ENCODE measurements at regions not wholly inside any gene's neighbourhood (a gene's known extent, or its start where the extent isn't known, plus 50 kb on each side); places are given as distances from the start of the nearest gene placed in this dataset.
"Not testable (repeated sequence)": the region's sequence is repeated elsewhere in the genome, so short reads cannot be mapped to it uniquely, and the experiment has no call there.

- ATAC-seq (ENCODE audit: low FRiP score in 2 of 2) (no peak), DNase-seq (no peak)
- no peaks in the 10 kb centered on the region for H3K27me3 ChIP-seq
- TF ChIP-seq POLR2A (IDR thresholded peaks at IDR 0.05), result no peak
- no peak for TF ChIP-seq CTCF (IDR thresholded peaks at IDR 0.05)
- TF ChIP-seq POLR2AphosphoS5 (IDR thresholded peaks at IDR 0.05), result no peak
- TF ChIP-seq EP300 (IDR thresholded peaks at IDR 0.05), result no peak
- no peaks in the 10 kb centered on the region for H3K36me3 ChIP-seq
- H3K9me3 ChIP-seq, result no peaks in the 10 kb centered on the region
- WGBS, 2 donors, result 59% methylated on average over 4 of the region's 4 CpGs
- H3K4me3 ChIP-seq, result no peak overlapping the region
- H3K27ac ChIP-seq, result no peak overlapping the region
- no peaks in the 10 kb centered on the region for H3K4me1 ChIP-seq
These were observed 260.6 kb downstream of the TUBA3C start for GRCh38 chr13:18921063-18921462.

GRCh38 chr13:18905096-18905495 lies 276.5 kb downstream of the TUBA3C start:
- H3K27ac ChIP-seq; H3K4me3 ChIP-seq; H3K4me1 ChIP-seq; ATAC-seq (ENCODE audit: low FRiP score in 2 of 2); H3K36me3 ChIP-seq; H3K9me3 ChIP-seq; H3K27me3 ChIP-seq: not testable (repeated sequence)
- WGBS, 2 donors, result 73 to 76% methylated on average over 9 to 12 of the region's 12 CpGs
- peak in 1 of 2 donors; percentile 37 for DNase-seq

GRCh38 chr13:18895411-18895810 lies 286.2 kb downstream of the TUBA3C start:
- WGBS, 2 donors, result 85 to 87% methylated on average over 8 to 13 of the region's 13 CpGs
- not testable (repeated sequence) for H3K9me3 ChIP-seq; H3K27me3 ChIP-seq; ATAC-seq (ENCODE audit: low FRiP score in 2 of 2); H3K36me3 ChIP-seq; H3K4me1 ChIP-seq; H3K27ac ChIP-seq; H3K4me3 ChIP-seq
- DNase-seq, result peak in 1 of 2 donors; percentile 52

GRCh38 chr13:18891242-18891641 lies 290.4 kb downstream of the TUBA3C start:
- not testable (repeated sequence) for DNase-seq; H3K4me3 ChIP-seq; H3K36me3 ChIP-seq; H3K4me1 ChIP-seq; H3K9me3 ChIP-seq; H3K27me3 ChIP-seq; ATAC-seq (ENCODE audit: low FRiP score in 2 of 2); H3K27ac ChIP-seq
- 23 to 35% methylated on average over 1 of the region's 1 CpG for WGBS, 2 donors

- not testable (repeated sequence) for H3K4me1 ChIP-seq, H3K36me3 ChIP-seq, H3K4me3 ChIP-seq, H3K9me3 ChIP-seq, H3K27me3 ChIP-seq, H3K27ac ChIP-seq
- WGBS, 2 donors, result 47 to 49% methylated on average over 13 to 26 of the region's 72 CpGs
- DNase-seq (peak; percentile 31 to 87), ATAC-seq (ENCODE audit: low FRiP score in 2 of 2) (peak; percentile 73 to 92)
These were observed 306.5 kb downstream of the TUBA3C start for GRCh38 chr13:18874875-18875789.

GRCh38 chr13:18870557-18870956 lies 311.1 kb downstream of the TUBA3C start:
- H3K27me3 ChIP-seq; H3K4me3 ChIP-seq; H3K9me3 ChIP-seq; H3K36me3 ChIP-seq; ATAC-seq (ENCODE audit: low FRiP score in 2 of 2); H3K27ac ChIP-seq; H3K4me1 ChIP-seq; DNase-seq: not testable (repeated sequence)
- 47% methylated on average over 4 of the region's 4 CpGs for WGBS, 2 donors

- not testable (repeated sequence) for H3K36me3 ChIP-seq; DNase-seq; ATAC-seq (ENCODE audit: low FRiP score in 2 of 2); H3K27me3 ChIP-seq; H3K27ac ChIP-seq; H3K4me1 ChIP-seq; H3K9me3 ChIP-seq; H3K4me3 ChIP-seq
- WGBS, 2 donors, result 71 to 80% methylated on average over 2 of the region's 2 CpGs
These were observed 312.3 kb downstream of the TUBA3C start for GRCh38 chr13:18869365-18869764.

- H3K4me3 ChIP-seq; H3K27ac ChIP-seq; ATAC-seq (ENCODE audit: low FRiP score in 2 of 2); H3K36me3 ChIP-seq; H3K27me3 ChIP-seq; H3K9me3 ChIP-seq; H3K4me1 ChIP-seq: not testable (repeated sequence)
- DNase-seq, result peak in 1 of 2 donors; percentile 64
- 76 to 83% methylated on average over 16 of the region's 17 CpGs for WGBS, 2 donors
These were observed 343.5 kb downstream of the TUBA3C start for GRCh38 chr13:18837986-18838629.

- H3K4me1 ChIP-seq; H3K27me3 ChIP-seq; H3K27ac ChIP-seq; DNase-seq; H3K36me3 ChIP-seq; ATAC-seq (ENCODE audit: low FRiP score in 2 of 2); H3K4me3 ChIP-seq; H3K9me3 ChIP-seq: not testable (repeated sequence)
- WGBS, 2 donors, result 94 to 100% methylated on average over 1 to 20 of the region's 26 CpGs
These were observed 344.4 kb downstream of the TUBA3C start for GRCh38 chr13:18837179-18837745.

GRCh38 chr13:18836371-18837178 lies 345.0 kb downstream of the TUBA3C start:
- H3K9me3 ChIP-seq; H3K27me3 ChIP-seq; H3K4me1 ChIP-seq; H3K36me3 ChIP-seq; H3K4me3 ChIP-seq; H3K27ac ChIP-seq; ATAC-seq (ENCODE audit: low FRiP score in 2 of 2): not testable (repeated sequence)
- DNase-seq, result peak in 1 of 2 donors; percentile 72
- WGBS, 2 donors, result 85 to 88% methylated on average over 10 to 27 of the region's 45 CpGs

GRCh38 chr13:18835754-18836153 lies 345.9 kb downstream of the TUBA3C start:
- DNase-seq; H3K4me3 ChIP-seq; H3K4me1 ChIP-seq; H3K27ac ChIP-seq; H3K36me3 ChIP-seq; ATAC-seq (ENCODE audit: low FRiP score in 2 of 2); H3K27me3 ChIP-seq; H3K9me3 ChIP-seq: not testable (repeated sequence)
- WGBS, 2 donors, result 61 to 83% methylated on average over 5 of the region's 5 CpGs
